ENCODE measurements at regions not wholly inside any gene's neighbourhood (a gene's known extent, or its start where the extent isn't known, plus 50 kb on each side); places are given as distances from the start of the nearest gene placed in this dataset.

GRCh38 chr16:52318302-52319009 is 228.5 kb downstream of the TOX3 start:
- TF ChIP-seq CTCF (IDR thresholded peaks at IDR 0.05; ENCODE audit: low read depth, low read length, missing control alignments) = no peak
- in situ Hi-C loops (cut with HindIII; ENCODE audit: low sequenced_read_pairs) = no loop called here
- no peak for DNase-seq (ENCODE audit: low read depth)
- H3K4me3 ChIP-seq (ENCODE audit: low read depth, low read length) = no peak overlapping the region

GRCh38 chr16:52316241-52316640 is 230.7 kb downstream of the TOX3 start:
- DNase-seq (ENCODE audit: low read depth) = no peak
- in situ Hi-C loops (cut with HindIII; ENCODE audit: low sequenced_read_pairs) = no loop called here
- no peak overlapping the region for H3K4me3 ChIP-seq (ENCODE audit: low read depth, low read length)
- no peak for TF ChIP-seq CTCF (IDR thresholded peaks at IDR 0.05; ENCODE audit: low read depth, low read length, missing control alignments)

GRCh38 chr16:52312716-52313115 is 234.2 kb downstream of the TOX3 start:
- TF ChIP-seq CTCF (IDR thresholded peaks at IDR 0.05; ENCODE audit: low read depth, low read length, missing control alignments) = no peak
- H3K4me3 ChIP-seq (ENCODE audit: low read depth, low read length) = no peak overlapping the region
- in situ Hi-C loops (cut with HindIII; ENCODE audit: low sequenced_read_pairs) = no loop called here
- DNase-seq (ENCODE audit: low read depth) = no peak

GRCh38 chr16:52309446-52310416 is 237.2 kb downstream of the TOX3 start:
- H3K4me3 ChIP-seq (ENCODE audit: low read depth, low read length) = no peak overlapping the region

GRCh38 chr16:52308051-52308450 is 238.9 kb downstream of the TOX3 start:
- TF ChIP-seq CTCF (IDR thresholded peaks at IDR 0.05; ENCODE audit: low read depth, low read length, missing control alignments) = no peak

More at GRCh38 chr16:52309446-52310416, 237.2 kb downstream of the TOX3 start:
- in situ Hi-C loops (cut with HindIII; ENCODE audit: low sequenced_read_pairs) = no loop called here
- no peak for TF ChIP-seq CTCF (IDR thresholded peaks at IDR 0.05; ENCODE audit: low read depth, low read length, missing control alignments)
- no peak for DNase-seq (ENCODE audit: low read depth)

GRCh38 chr16:52301026-52301425 is 245.9 kb downstream of the TOX3 start:
- in situ Hi-C loops (cut with HindIII; ENCODE audit: low sequenced_read_pairs) = no loop called here
- DNase-seq (ENCODE audit: low read depth) = no peak
- H3K4me3 ChIP-seq (ENCODE audit: low read depth, low read length) = no peak overlapping the region
- TF ChIP-seq CTCF (IDR thresholded peaks at IDR 0.05; ENCODE audit: low read depth, low read length, missing control alignments) = no peak

More at GRCh38 chr16:52308051-52308450, 238.9 kb downstream of the TOX3 start:
- in situ Hi-C loops (cut with HindIII; ENCODE audit: low sequenced_read_pairs) = no loop called here
- H3K4me3 ChIP-seq (ENCODE audit: low read depth, low read length) = no peak overlapping the region
- no peak for DNase-seq (ENCODE audit: low read depth)

Data from astrocyte of the cerebellum (primary cell).